ENCODE measurements at regions not wholly inside any gene's neighbourhood (a gene's known extent, or its start where the extent isn't known, plus 50 kb on each side); places are given as distances from the start of the nearest gene placed in this dataset.

DNA sequence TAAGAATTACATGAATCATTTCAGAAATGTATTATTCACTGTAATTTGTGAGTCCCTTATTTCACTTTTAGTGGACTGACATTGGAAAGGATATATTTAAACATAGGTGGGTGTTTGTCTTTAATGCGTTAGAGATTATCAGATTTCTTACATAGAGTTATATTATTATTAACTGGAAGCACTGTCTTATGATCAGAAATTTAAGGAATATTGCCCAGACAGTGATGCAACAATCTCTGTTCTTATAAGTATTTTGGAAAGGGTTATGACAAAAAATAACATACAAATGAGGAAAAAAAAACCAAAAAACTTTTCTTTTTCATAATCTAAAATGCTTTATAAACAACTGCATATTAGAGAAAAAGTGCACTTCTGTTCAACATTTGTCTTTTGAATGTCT is 836.6 kb downstream of the SLC6A15 start:
- H3K4me3 ChIP-seq: no peak overlapping the region
- H3K9ac ChIP-seq (ENCODE audit: insufficient read length): no peak overlapping the region
- H3K36me3 ChIP-seq (ENCODE audit: insufficient read depth, low read length): no peaks in the 10 kb centered on the region
- H3K27ac ChIP-seq: no peak overlapping the region
- no peak for DNase-seq (ENCODE audit: low read depth, low spot score)
- no peaks in the 10 kb centered on the region for H3K9me3 ChIP-seq (ENCODE audit: low read depth, low read length)
- TF ChIP-seq POLR2AphosphoS5 (IDR thresholded peaks at IDR 0.05; ENCODE audit: borderline replicate concordance, low read depth, low read length) (no peak), FOXP2 (optimal IDR thresholded peaks at IDR 0.05; ENCODE audit: control extremely low read depth, extremely low read length, insufficient read depth) (no peak), EZH2 (IDR thresholded peaks at IDR 0.05) (no peak)

DNA sequence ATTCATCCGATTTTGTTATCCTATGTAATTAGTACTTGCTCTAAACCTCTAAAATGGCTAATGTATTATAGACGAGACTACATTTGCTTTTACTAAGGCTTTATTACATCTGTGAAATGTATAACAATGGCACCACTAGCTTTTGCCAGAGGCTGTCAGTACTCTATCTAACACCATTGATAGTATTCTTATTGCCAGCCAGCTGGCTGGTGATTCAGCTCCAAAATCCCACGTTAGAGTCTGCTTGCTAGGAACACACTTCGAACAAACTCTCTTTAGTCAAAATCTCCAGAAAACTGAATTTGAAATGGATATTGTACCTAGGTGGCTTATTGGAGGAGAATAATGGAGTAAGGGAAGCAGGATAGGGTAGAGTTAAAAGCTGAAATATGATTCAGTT is 839.2 kb downstream of the SLC6A15 start:
- no peak overlapping the region for H3K9ac ChIP-seq (ENCODE audit: insufficient read length)
- no peak for TF ChIP-seq FOXP2 (optimal IDR thresholded peaks at IDR 0.05; ENCODE audit: control extremely low read depth, extremely low read length, insufficient read depth)
- no peak for TF ChIP-seq POLR2AphosphoS5 (IDR thresholded peaks at IDR 0.05; ENCODE audit: borderline replicate concordance, low read depth, low read length)
- no peak for TF ChIP-seq EZH2 (IDR thresholded peaks at IDR 0.05)

DNA sequence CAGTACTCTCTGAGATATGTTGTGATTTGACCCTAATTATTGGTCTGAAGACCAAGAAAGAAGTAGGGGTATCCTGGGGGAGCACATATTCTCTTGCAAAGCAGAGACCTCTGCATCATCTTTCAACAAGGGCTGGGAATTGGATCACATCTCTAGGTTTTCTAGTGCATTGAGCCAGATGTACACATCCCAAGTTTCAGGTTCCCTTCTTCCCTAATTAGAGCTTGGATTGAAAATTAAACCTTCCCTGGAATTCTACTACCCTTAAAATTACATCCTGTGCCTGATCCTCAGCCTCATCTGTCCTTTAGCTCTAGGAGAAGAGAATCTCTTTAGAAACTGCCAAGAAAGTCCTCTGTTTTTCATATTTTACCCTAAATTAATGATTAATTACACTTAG is 839.6 kb downstream of the SLC6A15 start:
- Histone ChIP-seq H3K4me3 (no peak overlapping the region), H3K9ac (ENCODE audit: insufficient read length) (no peak overlapping the region), H3K36me3 (ENCODE audit: insufficient read depth, low read length) (no peaks in the 10 kb centered on the region), H3K9me3 (ENCODE audit: low read depth, low read length) (no peaks in the 10 kb centered on the region), H3K27ac (no peak overlapping the region)
- DNase-seq (ENCODE audit: low read depth, low spot score): no peak
- TF ChIP-seq FOXP2 (optimal IDR thresholded peaks at IDR 0.05; ENCODE audit: control extremely low read depth, extremely low read length, insufficient read depth) (no peak), EZH2 (IDR thresholded peaks at IDR 0.05) (no peak), POLR2AphosphoS5 (IDR thresholded peaks at IDR 0.05; ENCODE audit: borderline replicate concordance, low read depth, low read length) (no peak)

More for the DNA sequence above, 839.2 kb downstream of the SLC6A15 start:
- Histone ChIP-seq H3K27ac (no peak overlapping the region), H3K36me3 (ENCODE audit: insufficient read depth, low read length) (no peaks in the 10 kb centered on the region), H3K4me3 (no peak overlapping the region), H3K9me3 (ENCODE audit: low read depth, low read length) (no peaks in the 10 kb centered on the region)
- DNase-seq (ENCODE audit: low read depth, low spot score): no peak

DNA sequence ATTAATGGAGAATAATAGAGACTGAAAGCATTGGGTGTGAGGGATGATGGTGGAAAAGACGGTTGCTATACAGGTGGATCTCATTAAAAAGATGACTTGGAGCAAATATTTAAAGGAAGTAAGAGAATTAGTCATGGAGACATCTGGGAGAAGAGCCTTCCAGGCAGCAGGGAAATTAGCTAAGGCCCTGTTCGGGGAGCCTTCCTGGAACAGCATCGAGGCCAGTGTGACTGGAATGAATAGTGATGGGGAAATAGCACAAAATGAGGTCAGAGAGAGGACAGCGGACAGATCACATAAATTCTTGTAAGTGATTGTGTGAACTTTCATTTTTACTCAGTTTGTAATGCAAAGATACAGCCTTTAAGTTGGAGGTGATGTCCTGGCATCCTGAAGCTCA is 842.3 kb downstream of the SLC6A15 start:
- no peak for DNase-seq (ENCODE audit: low read depth, low spot score)
- no peak overlapping the region for H3K9ac ChIP-seq (ENCODE audit: insufficient read length)
- no peak overlapping the region for H3K4me3 ChIP-seq
- H3K9me3 ChIP-seq (ENCODE audit: low read depth, low read length): no peaks in the 10 kb centered on the region
- no peak overlapping the region; the same call in 1 of the 2 replicates for H3K27ac ChIP-seq
- H3K36me3 ChIP-seq (ENCODE audit: insufficient read depth, low read length): no peaks in the 10 kb centered on the region
- TF ChIP-seq FOXP2 (optimal IDR thresholded peaks at IDR 0.05; ENCODE audit: control extremely low read depth, extremely low read length, insufficient read depth) (no peak), EZH2 (IDR thresholded peaks at IDR 0.05) (no peak), POLR2AphosphoS5 (IDR thresholded peaks at IDR 0.05; ENCODE audit: borderline replicate concordance, low read depth, low read length) (no peak)

DNA sequence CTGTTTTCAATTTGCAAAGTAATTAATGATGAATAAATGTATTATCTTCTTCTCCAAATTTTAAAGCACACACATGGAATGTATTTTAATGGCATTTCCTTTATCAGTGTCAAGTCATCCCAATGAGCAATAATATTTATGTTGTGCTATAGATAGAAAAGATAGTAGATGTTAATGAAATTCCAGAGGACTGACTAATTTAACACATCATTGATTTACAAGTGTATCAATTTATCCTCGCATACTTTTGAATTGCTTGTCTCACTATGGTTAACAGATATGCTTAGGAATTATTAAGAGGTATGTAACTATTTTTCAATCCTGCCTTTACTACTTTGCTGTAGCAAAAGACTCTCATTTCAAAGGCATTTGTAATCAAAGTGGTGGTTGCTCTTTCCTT is 842.9 kb downstream of the SLC6A15 start:
- Histone ChIP-seq H3K36me3 (ENCODE audit: insufficient read depth, low read length) (no peaks in the 10 kb centered on the region), H3K9ac (ENCODE audit: insufficient read length) (no peak overlapping the region), H3K9me3 (ENCODE audit: low read depth, low read length) (no peaks in the 10 kb centered on the region), H3K4me3 (no peak overlapping the region), H3K27ac (peak overlapping the region; percentile 52; the same call in 1 of the 2 replicates)
- no peak for TF ChIP-seq EZH2 (IDR thresholded peaks at IDR 0.05)
- no peak for TF ChIP-seq FOXP2 (optimal IDR thresholded peaks at IDR 0.05; ENCODE audit: control extremely low read depth, extremely low read length, insufficient read depth)
- TF ChIP-seq POLR2AphosphoS5 (IDR thresholded peaks at IDR 0.05; ENCODE audit: borderline replicate concordance, low read depth, low read length): peak; percentile 31; the same call in 1 of the 2 replicates
- DNase-seq (ENCODE audit: low read depth, low spot score): no peak

DNA sequence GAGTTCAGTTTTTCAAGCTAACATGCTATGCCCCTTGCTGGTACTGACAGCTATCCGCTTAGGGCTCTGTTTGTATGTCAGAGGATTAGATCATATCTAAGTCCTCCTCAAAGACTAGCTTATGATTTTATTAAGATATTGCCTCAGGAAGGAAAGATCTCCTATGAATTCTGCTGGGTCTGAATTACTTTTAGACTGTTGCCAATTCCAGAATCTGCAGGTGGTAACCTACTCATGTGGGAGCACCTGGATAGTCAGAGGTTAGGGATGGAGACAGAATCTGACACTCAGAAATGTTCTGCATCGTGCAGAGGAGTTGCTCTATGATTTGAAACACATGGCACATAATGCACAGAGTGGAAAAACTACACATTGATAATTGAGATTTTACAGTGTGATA is 843.4 kb downstream of the SLC6A15 start:
- Histone ChIP-seq H3K36me3 (ENCODE audit: insufficient read depth, low read length) (no peaks in the 10 kb centered on the region), H3K4me3 (no peak overlapping the region), H3K27ac (peak overlapping the region; percentile 11; the same call in 1 of the 2 replicates), H3K9me3 (ENCODE audit: low read depth, low read length) (no peaks in the 10 kb centered on the region), H3K9ac (ENCODE audit: insufficient read length) (no peak overlapping the region)
- no peak for DNase-seq (ENCODE audit: low read depth, low spot score)
- no peak for TF ChIP-seq EZH2 (IDR thresholded peaks at IDR 0.05)
- TF ChIP-seq FOXP2 (optimal IDR thresholded peaks at IDR 0.05; ENCODE audit: control extremely low read depth, extremely low read length, insufficient read depth): no peak
- no peak for TF ChIP-seq POLR2AphosphoS5 (IDR thresholded peaks at IDR 0.05; ENCODE audit: borderline replicate concordance, low read depth, low read length)

DNA sequence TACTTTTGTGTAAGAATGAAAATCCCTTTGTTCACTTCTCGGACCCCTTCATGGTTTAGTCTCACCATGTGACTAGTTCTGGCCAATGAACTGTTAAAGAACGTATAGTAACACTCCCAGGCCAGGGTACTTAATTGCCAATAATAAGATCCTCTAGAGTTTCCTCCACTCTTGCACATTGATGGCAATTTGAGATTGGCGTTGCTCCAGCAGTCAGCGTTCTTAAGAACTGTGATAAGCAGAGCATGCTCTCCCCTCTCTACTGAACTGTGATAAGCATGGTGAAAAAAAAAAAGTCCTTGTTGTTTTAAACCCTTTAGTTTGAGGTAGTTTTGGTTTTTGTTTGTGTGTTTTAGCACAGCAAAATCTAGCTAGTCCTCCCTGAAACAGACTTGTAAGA is 854.5 kb downstream of the SLC6A15 start:
- TF ChIP-seq EZH2 (IDR thresholded peaks at IDR 0.05) (no peak), POLR2AphosphoS5 (IDR thresholded peaks at IDR 0.05; ENCODE audit: borderline replicate concordance, low read depth, low read length) (no peak), FOXP2 (optimal IDR thresholded peaks at IDR 0.05; ENCODE audit: control extremely low read depth, extremely low read length, insufficient read depth) (no peak)
- no peak for DNase-seq (ENCODE audit: low read depth, low spot score)
- Histone ChIP-seq H3K36me3 (ENCODE audit: insufficient read depth, low read length) (no peaks in the 10 kb centered on the region), H3K9me3 (ENCODE audit: low read depth, low read length) (no peaks in the 10 kb centered on the region), H3K4me3 (no peak overlapping the region), H3K9ac (ENCODE audit: insufficient read length) (no peak overlapping the region), H3K27ac (no peak overlapping the region)

DNA sequence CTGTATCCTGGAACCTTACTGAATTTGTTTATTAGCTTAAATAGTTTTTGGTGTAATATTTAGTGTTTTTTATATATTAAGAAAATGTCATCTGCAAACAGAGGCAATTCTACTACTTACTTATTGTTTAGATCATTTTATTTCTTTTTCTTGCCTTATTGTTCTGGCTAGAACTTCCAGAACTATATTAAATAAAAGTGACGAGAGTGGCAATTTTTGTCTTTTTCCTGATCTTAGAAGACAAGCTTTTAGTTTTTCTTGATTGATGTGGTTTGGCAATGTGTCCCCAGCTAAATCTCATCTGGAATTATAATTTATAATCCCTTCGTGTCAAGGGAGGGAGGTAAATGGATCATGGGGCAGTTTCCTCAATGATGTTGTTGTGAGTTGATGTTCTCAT is 857.8 kb downstream of the SLC6A15 start:
- H3K9ac ChIP-seq (ENCODE audit: insufficient read length): no peak overlapping the region
- no peak overlapping the region for H3K4me3 ChIP-seq
- no peak overlapping the region for H3K27ac ChIP-seq
- TF ChIP-seq POLR2AphosphoS5 (IDR thresholded peaks at IDR 0.05; ENCODE audit: borderline replicate concordance, low read depth, low read length): no peak
- no peak for TF ChIP-seq EZH2 (IDR thresholded peaks at IDR 0.05)
- no peak for TF ChIP-seq FOXP2 (optimal IDR thresholded peaks at IDR 0.05; ENCODE audit: control extremely low read depth, extremely low read length, insufficient read depth)
- H3K36me3 ChIP-seq (ENCODE audit: insufficient read depth, low read length): no peaks in the 10 kb centered on the region
- no peak for DNase-seq (ENCODE audit: low read depth, low spot score)
- no peaks in the 10 kb centered on the region for H3K9me3 ChIP-seq (ENCODE audit: low read depth, low read length)

DNA sequence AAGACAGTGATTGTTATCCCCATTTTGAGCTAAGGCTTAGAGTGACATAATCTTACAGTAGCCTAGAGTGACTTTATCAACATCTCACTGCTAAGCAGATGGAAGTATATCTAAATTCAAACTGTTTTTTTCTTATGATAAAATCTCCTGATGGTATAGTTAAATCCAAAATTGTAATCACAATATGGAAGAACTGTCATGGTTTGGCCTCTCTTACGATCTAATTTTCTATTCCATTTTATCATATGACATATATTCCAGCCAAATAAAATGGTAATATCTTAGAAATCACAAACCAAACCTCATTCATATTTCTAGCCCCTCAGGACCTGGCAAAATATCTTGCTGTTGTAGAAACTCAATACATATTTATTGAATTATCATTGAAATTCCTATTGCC is 864.7 kb downstream of the SLC6A15 start:
- no peak overlapping the region for H3K27ac ChIP-seq
- TF ChIP-seq POLR2AphosphoS5 (IDR thresholded peaks at IDR 0.05; ENCODE audit: borderline replicate concordance, low read depth, low read length) (no peak), FOXP2 (optimal IDR thresholded peaks at IDR 0.05; ENCODE audit: control extremely low read depth, extremely low read length, insufficient read depth) (no peak), EZH2 (IDR thresholded peaks at IDR 0.05) (no peak)

More for the DNA sequence above, 864.7 kb downstream of the SLC6A15 start:
- no peak overlapping the region for H3K9ac ChIP-seq (ENCODE audit: insufficient read length)
- DNase-seq (ENCODE audit: low read depth, low spot score): no peak
- no peaks in the 10 kb centered on the region for H3K9me3 ChIP-seq (ENCODE audit: low read depth, low read length)
- H3K36me3 ChIP-seq (ENCODE audit: insufficient read depth, low read length): no peaks in the 10 kb centered on the region
- no peak overlapping the region for H3K4me3 ChIP-seq
